Activated CD4-positive, alpha-beta T cell treated with anti-CD3 and anti-CD28 coated beads, Interleukin-2, amount 50 U/mL, for 4 hours (primary cell): ENCODE measurements at regions not wholly inside any gene's neighbourhood (a gene's known extent, or its start where the extent isn't known, plus 50 kb on each side); places are given as distances from the start of the nearest gene placed in this dataset.

Source experiments
- DNase-seq, 2 experiments: peaks; one replicate each; pipeline ENCODE4 v3.0.0-alpha.2; 2020

GRCh38 chr16:79497606-79498350 is 102.8 kb downstream of the MAF start:
- no peak for DNase-seq

GRCh38 chr16:79493911-79494310 is 106.6 kb downstream of the MAF start:
- DNase-seq: no peak

DNA sequence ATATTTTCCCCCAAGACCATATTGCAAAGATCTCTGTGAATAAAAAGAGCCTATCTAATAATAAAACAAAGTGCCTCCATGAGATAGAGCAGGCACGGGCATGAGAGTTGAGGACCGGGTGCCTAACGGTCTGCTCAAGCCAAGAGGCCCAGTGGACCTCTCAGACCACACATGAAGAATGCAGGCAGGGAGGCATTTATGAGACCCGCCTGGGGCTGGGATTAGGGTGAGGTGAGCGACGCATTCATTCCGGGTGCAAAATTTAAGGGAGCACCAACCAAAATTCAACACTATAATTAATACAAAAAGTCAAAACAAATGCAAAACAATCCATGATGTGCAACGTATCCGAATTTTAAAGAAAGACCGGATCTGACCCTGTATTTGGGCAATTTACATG is 108.5 kb downstream of the MAF start:
- no peak for DNase-seq

DNA sequence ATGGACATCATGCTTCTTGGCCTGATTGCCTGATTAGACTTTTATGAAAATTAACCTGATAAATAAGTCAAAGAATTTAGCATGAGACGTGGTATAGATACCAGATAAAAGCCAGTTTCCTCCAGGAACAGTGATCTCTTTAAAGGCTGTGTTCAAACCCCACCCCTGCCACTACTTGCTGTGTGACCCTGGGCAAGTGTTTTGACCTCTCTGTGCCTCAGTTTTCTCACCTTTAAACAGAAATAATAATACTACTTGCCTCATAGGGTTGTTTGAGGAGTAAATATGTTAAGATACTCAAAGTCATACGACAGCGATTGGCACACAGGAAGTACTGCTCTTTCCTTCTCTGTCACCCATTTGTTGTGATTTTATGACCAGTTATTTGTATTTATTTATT is 115.5 kb downstream of the MAF start:
- DNase-seq: no peak

DNA sequence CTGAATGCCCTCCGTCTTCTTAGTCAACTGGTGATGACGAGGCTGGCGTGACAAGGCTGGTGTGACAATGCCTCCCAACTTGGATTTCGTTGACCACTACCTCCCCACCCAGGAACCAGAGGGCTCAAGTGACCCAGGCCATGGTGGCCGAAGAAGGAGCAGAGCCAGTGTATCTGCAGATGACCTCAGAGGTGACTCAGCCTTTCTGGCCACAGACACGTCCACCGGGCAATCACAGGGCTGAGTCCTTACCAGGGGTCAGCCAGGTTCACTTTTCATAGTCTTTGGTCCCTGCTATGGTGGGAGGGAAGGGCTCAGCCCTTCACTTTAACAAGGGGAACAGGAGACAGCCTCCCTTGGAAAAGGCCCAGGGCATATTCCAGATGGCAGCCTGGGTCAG is 116.3 kb downstream of the MAF start:
- no peak for DNase-seq

DNA sequence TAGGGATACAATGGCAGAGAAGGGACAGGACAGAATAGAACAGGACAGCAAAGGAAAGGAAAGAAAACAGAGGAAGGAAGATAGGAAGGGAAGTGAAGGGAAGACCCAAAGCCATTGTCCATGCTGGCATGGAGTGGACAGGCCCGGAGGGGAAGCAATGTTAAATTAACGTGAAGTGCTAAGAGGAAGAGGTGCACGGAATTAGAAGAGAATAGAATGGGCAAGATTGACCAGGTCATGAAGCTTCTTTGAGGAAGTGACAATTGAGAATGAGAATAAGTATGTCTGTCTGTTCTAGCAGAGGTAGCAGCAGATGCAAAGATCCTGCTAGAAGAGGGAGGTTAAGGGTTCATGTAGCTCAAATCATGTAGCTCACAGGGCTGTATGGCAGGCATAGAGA is 117.2 kb downstream of the MAF start:
- no peak for DNase-seq

- no peak for DNase-seq
These were observed 118.5 kb downstream of the MAF start for GRCh38 chr16:79482011-79482410.

GRCh38 chr16:79480929-79481328 is 119.6 kb downstream of the MAF start:
- no peak for DNase-seq

- no peak for DNase-seq
These were observed 120.5 kb downstream of the MAF start for GRCh38 chr16:79480056-79480455.

- DNase-seq: no peak
These were observed 124.0 kb downstream of the MAF start for GRCh38 chr16:79476580-79476979.

- no peak for DNase-seq
These were observed 124.7 kb downstream of the MAF start for GRCh38 chr16:79475841-79476240.

- no peak for DNase-seq
These were observed 127.1 kb downstream of the MAF start for GRCh38 chr16:79473456-79473855.

GRCh38 chr16:79472426-79472825 is 128.1 kb downstream of the MAF start:
- DNase-seq: no peak

DNA sequence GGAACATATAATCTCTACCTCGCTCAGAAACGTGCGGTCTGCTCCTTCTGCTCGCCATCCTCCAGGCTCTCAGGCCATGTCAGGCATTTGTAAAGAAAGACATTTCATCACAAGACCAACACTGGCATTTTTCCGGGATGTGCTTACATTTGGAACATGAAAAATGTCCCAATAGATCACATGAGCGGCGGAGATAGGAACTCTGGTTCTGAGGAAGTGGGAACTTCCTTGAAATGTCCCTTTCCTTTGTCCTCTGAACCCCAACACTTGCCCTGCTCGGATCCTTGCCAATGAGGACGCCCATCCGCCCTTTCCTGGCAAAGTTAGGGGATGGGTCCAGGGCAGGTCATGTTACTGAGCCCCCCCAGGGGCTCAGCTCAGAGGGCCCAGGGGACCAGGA is 130.5 kb downstream of the MAF start:
- DNase-seq: no peak

DNA sequence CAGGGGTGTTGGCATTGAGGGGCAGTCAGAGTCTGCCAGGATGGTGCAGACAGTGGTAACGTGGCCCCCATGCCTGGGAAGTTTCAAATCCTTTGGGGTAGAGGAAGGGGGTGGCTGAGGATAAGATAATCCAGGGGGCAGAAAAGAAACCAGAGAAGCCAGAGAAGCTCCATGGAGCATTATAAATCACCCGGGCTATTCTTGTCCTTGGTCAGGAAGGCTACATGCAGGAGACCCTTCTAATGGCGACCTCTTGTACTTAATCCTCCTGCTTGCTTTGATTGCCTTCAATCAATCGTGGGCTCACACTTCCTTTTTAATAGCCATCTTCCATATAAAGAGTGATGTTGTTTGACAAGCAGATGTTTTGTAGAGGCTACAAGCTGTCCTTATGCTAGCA is 131.9 kb downstream of the MAF start:
- DNase-seq: no peak

DNA sequence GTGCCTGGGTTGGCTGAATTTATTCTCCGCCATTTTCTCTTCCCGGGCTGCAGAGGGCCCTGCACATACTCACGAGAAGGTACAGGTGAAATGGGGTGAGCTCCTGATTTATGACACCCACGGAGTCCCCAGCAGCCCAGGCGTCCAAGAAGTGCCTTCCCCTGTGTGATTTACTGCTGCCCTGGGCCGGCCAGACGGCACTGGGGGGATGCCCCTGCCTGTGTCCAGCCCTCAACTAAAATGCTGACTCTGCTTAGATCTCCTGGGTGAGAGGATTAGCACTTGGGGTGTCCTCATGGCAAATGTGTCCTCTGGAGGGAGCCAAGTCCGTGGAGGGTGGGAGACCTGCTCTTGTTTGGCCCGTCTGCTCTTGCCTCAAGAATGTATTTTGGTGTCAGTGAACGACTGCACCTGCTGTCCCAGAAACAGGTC is 132.4 kb downstream of the MAF start:
- DNase-seq: no peak

DNA sequence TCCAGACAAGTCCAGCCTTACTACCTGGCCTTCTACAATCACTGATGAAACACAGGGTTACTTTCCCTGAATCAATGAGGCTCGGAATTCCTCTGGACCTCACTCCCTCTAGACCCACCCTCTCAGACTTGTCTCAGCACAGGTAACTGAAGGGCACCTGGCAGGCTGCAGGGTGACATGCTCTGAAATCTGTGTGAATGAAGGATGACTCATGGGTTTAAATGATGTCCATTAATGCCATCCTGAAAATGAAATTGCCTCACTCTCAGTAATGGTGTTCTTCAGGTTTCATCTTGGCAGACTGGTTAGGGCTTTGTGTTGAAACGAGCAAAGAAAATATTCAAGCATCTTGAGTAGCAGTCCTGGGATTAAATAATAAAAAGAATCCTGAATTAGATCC is 134.4 kb downstream of the MAF start:
- DNase-seq: no peak

DNA sequence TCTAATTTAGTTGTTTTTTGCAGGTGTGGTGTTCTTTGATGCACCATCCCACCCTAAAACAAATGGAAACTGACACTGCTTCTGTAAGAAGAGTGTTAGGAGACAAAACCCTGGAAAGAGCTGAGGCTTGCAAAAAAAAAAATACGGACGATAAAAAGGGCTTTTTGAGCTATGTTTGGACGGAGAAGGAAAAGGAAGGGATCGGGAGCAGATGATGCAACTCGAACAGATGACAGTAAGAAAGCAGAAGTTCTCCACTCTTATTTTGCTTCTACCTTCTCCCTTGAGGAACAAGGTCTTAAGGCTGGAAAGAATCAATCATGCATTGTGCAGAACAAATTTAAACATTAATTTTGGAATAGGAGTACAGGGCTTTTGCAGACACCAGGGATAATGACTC is 136.7 kb downstream of the MAF start:
- no peak for DNase-seq

DNA sequence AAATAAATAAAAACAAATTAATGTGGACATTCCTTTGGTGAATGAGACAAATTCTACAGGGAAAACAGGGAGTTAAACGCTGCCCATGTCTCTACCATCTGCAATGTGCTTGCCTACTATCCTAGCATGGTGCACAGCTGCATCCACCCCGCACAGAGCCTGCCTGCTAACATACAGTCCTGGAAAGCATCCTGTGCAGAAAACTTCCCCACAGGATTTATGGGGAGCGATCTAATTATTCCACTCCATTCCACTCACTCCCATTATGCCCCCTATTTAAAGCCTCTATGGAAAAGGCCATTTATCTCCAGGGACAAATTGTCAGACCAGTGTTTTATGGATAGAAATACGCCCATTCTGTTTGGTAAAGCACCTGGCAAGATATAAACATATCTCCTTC is 144.5 kb downstream of the MAF start:
- no peak for DNase-seq

DNA sequence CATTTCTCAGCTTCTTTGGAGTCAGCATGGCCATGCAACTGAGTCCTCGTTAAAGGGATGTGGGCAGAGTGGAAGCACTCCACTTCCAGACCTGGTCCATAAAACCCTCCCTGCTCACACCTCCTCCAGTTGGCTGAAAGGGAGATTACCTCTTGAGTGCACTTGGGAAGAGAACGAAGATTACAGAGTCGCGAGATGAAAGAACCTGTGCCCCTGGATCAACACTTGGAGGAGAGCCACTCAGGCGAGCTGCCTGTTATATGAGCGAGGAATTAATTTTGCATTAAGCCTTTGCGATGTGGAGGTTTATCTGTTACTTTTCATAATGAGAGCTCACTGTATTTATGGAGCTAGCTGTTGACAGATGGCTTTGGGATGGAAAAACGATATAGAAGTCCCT is 147.9 kb downstream of the MAF start:
- no peak for DNase-seq

- DNase-seq: no peak
These were observed 149.2 kb downstream of the MAF start for GRCh38 chr16:79451196-79451816.

DNA sequence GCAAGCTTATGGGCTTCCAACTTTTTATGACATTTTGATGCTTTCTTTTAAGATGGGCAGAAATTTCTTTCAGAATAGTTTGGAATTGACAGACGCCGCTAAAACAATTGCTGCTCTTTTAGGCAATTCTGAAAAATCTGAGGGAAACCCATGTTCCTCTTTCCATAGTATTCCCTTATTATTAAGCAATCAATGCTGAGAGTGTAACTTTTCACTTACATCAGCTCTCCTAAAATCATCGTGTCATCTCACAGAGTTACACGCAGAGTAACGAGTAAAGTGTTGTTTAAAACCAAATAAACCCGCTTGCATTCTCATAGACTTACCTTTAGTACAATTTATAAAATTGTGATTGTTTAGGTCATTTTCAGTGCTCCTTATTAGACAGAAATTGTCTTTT is 150.6 kb downstream of the MAF start:
- DNase-seq: no peak

DNA sequence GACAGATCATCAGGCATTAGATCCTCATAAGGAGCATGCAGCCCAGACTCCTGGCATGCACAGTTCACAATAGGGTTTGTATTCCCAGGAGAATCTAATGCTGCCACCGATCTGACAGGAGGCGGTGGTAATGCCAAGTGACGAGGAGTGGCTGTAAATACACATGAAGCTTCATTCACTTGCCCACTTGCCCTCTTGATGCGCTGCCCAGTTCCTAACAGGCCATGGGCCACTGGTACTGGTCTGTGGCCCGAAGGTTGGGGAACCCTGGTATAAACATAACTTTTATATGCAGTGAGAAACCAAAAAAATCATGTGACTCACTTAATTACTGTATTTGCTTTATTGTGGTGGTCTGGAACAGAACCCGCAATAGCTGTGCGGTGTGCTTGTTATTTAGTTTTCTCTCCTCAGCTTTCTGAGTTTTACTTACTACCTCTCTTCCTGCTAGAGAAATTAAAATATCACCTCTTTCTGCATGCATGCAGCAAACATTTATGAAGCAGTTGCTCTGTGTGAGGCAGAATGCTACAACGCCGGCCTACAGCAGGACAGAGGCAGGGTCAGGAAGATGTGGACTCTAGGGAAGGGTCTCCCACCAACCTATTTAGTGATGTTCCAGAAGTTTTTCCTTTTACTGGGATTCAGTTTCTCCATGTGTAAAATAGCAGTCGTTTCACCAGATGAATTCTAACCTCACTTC is 151.3 kb downstream of the MAF start:
- DNase-seq: no peak

GRCh38 chr16:79444572-79444971 is 156.0 kb downstream of the MAF start:
- no peak for DNase-seq
